ENCODE measurements at regions not wholly inside any gene's neighbourhood (a gene's known extent, or its start where the extent isn't known, plus 50 kb on each side); places are given as distances from the start of the nearest gene placed in this dataset.

DNA sequence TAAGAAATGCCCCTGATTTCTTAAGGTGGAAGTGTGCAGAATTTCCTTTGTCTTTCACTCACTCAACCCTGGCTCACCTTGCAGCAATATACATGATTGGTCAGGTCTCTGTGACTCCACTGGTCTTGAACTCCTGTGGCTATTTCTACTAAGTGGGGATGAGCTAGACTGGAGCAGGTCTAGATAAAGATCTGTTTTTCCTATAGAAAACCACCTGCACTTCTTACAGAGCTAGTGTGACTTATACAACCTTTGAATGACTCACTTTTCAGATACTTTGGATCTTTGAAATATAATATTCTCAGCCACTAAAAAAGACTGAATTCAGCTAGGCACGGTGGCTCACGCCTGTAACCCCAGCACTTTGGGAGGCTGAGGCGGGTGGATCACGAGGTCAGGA is 98.5 kb upstream of the KCTD1 start:
- TF ChIP-seq, protein P1, sequence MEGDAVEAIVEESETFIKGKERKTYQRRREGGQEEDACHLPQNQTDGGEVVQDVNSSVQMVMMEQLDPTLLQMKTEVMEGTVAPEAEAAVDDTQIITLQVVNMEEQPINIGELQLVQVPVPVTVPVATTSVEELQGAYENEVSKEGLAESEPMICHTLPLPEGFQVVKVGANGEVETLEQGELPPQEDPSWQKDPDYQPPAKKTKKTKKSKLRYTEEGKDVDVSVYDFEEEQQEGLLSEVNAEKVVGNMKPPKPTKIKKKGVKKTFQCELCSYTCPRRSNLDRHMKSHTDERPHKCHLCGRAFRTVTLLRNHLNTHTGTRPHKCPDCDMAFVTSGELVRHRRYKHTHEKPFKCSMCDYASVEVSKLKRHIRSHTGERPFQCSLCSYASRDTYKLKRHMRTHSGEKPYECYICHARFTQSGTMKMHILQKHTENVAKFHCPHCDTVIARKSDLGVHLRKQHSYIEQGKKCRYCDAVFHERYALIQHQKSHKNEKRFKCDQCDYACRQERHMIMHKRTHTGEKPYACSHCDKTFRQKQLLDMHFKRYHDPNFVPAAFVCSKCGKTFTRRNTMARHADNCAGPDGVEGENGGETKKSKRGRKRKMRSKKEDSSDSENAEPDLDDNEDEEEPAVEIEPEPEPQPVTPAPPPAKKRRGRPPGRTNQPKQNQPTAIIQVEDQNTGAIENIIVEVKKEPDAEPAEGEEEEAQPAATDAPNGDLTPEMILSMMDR (IDR thresholded peaks at IDR 0.05): no peak
- TF ChIP-seq POLR2A (IDR thresholded peaks at IDR 0.05) (no peak), POLR2AphosphoS5 (IDR thresholded peaks at IDR 0.05) (no peak)

All from breast epithelium (tissue), 3 donors.